Ascending aorta (tissue), 2 donors: ENCODE measurements at regions not wholly inside any gene's neighbourhood (a gene's known extent, or its start where the extent isn't known, plus 50 kb on each side); places are given as distances from the start of the nearest gene placed in this dataset.
"Not testable (repeated sequence)": the region's sequence is repeated elsewhere in the genome, so short reads cannot be mapped to it uniquely, and the experiment has no call there.

Experiments
- DNase-seq, 2 donors: peaks; one replicate each; pipeline ENCODE4 v3.0.0-alpha.2; 2019; ENCODE audit warnings: low spot score in 2 of 2
- H3K27ac ChIP-seq, 2 donors: fragments of 200-600 bp; sonication (generic); one replicate each; pipeline ENCODE4 v1.5.1; 2016 to 2017; ENCODE audit warnings: mild to moderate bottlenecking in 1 of 2
- H3K27me3 ChIP-seq: fragments of 200-600 bp; sonication (generic); one replicate; pipeline ENCODE4 v1.5.1; 2017
- H3K36me3 ChIP-seq, 2 donors: fragments of 200-600 bp; sonication (generic); one replicate each; pipeline ENCODE4 v1.5.1; 2016
- H3K4me1 ChIP-seq, 2 donors: fragments of 200-600 bp; sonication (generic); one replicate each; pipeline ENCODE4 v1.5.1; 2016 to 2017; ENCODE audit warnings: mild to moderate bottlenecking in 1 of 2
- H3K4me3 ChIP-seq, 2 donors: fragments of 200-600 bp; sonication (generic); one replicate each; pipeline ENCODE4 v1.5.1; 2016 to 2017; ENCODE audit warnings: mild to moderate bottlenecking in 1 of 2
- H3K9me3 ChIP-seq, 2 donors: fragments of 200-600 bp; sonication (generic); one replicate each; pipeline ENCODE4 v1.5.1; 2016
- intact Hi-C: fragments of 100-400 bp; cut with DNase I; formaldehyde crosslinking; loops from one replicate; pipeline ENCODE4 v1.15.1; 2023
- TF ChIP-seq, protein P1 (sequence below), 3 experiments: fragments of 200-600 bp in 2 of 3; fragments of 450-650 bp in 1 of 3; sonication (generic) in 2 of 3; IDR thresholded peaks; one replicate each; pipeline ENCODE4 v1.5.1; 2016 to 2019; ENCODE audit warnings: antibody characterized with exemption in 3 of 3, mild to moderate bottlenecking in 1 of 3, moderate library complexity in 1 of 3

DNA sequence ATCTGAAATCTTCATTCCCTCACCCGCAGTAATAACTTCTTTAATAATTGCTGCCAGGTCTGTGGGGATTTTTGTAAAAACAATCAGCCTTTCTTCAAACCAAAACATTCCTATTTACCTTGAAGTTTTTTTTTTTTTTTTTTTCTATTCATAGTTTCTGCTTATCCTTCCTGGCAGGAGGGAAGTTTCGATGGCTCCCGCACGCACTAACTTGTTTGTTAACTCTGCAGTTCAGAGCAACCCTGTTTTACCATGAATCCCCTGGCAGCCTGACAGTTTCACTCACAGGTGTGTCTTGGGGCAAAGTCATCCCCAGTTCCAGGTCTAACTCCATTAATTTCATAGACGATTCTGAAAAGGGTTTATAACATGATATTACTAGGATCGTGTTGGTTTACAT, 149.3 kb downstream of the KLF6 start:
- H3K4me3 ChIP-seq, result no peak overlapping the region

DNA sequence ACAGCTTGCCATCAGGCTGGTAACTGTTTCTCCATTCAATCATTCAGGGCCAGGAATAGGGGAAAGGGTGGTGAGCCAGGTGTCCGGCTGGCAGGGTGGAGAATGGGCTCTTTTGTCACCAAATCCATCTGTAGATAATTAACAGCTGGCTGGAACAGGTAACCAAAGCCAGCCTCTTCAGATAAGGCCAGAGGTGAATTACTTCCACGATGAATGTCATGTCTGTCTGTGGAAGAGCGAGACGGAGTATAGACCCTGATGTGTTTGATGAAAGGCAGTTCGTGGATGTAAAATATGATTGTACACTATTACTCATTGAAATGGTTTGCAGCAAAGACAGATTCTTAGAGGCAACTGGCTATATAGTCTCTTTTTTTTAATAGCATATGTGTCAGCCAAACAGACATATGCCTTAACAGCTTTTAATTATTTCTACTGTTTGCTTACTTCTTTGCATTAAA, 149.8 kb downstream of the KLF6 start:
- no peaks in the 10 kb centered on the region for H3K27me3 ChIP-seq
- intact Hi-C loops, result no loop called here
- no peaks in the 10 kb centered on the region for H3K4me1 ChIP-seq
- TF ChIP-seq, protein P1, sequence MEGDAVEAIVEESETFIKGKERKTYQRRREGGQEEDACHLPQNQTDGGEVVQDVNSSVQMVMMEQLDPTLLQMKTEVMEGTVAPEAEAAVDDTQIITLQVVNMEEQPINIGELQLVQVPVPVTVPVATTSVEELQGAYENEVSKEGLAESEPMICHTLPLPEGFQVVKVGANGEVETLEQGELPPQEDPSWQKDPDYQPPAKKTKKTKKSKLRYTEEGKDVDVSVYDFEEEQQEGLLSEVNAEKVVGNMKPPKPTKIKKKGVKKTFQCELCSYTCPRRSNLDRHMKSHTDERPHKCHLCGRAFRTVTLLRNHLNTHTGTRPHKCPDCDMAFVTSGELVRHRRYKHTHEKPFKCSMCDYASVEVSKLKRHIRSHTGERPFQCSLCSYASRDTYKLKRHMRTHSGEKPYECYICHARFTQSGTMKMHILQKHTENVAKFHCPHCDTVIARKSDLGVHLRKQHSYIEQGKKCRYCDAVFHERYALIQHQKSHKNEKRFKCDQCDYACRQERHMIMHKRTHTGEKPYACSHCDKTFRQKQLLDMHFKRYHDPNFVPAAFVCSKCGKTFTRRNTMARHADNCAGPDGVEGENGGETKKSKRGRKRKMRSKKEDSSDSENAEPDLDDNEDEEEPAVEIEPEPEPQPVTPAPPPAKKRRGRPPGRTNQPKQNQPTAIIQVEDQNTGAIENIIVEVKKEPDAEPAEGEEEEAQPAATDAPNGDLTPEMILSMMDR (IDR thresholded peaks at IDR 0.05), result no peak
- H3K4me3 ChIP-seq, result no peak overlapping the region
- H3K9me3 ChIP-seq, result no peaks in the 10 kb centered on the region
- no peak for DNase-seq
- H3K27ac ChIP-seq, result no peak overlapping the region
- H3K36me3 ChIP-seq, result no peaks in the 10 kb centered on the region

More for the DNA sequence above, 149.3 kb downstream of the KLF6 start:
- no peak for DNase-seq
- Histone ChIP-seq H3K36me3 (no peaks in the 10 kb centered on the region), H3K4me1 (no peaks in the 10 kb centered on the region), H3K9me3 (no peaks in the 10 kb centered on the region), H3K27me3 (no peaks in the 10 kb centered on the region), H3K27ac (no peak overlapping the region)
- TF ChIP-seq, protein P1 (IDR thresholded peaks at IDR 0.05), result no peak
- intact Hi-C loops, result no loop called here

DNA sequence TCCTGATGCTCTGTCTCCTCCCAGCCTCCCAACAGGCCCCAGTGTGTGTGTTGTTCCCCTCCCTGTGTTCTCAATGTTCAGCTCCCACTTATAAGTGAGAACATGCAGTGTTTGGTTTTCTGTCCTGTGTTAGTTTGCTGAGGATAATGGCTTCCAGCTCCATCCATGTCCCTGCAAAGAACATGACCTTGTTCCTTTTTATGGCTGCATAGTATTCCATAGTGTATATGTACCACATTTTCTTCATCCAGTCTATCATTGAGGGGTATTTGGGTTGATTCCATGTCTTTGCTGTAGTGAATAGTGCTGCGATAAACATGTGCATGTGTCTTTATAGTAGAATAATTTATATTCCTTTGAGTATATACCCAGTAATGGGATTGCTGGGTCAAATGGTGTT, 150.4 kb downstream of the KLF6 start:
- H3K27ac ChIP-seq, DNase-seq, H3K4me1 ChIP-seq, H3K4me3 ChIP-seq, H3K27me3 ChIP-seq, intact Hi-C loops, H3K36me3 ChIP-seq, H3K9me3 ChIP-seq: not testable (repeated sequence)

DNA sequence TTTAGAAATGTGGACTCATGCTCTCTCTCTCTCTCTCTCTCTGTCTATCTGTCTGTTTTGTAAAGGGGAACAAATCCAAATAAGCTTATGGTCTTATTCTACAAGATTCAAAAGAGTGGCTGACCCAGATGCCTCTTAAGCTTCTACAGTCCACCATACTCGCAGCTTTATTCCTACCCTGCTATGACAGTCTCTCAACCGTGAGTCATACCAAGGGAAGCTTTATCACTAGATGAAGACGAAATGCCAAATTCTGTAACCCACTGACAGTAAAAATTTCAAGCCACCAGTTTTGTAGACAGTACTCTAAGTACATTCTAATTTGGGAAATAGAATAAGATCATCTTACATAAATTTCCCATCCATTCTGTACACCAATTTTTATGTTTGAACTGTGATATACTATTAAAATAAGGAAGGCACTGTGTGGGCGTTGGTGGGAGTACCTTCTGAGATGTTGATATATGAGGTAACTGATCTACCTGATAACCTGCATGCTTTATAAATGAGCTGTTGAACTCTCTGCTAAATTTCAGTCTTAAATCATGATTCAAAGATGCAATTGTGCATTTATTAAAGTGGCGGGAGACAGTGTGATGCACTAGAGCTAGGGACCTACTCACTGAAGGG, 153.2 kb downstream of the KLF6 start:
- no peaks in the 10 kb centered on the region for H3K36me3 ChIP-seq
- no peaks in the 10 kb centered on the region for H3K4me1 ChIP-seq
- TF ChIP-seq, protein P1 (IDR thresholded peaks at IDR 0.05), result no peak
- no peak for DNase-seq
- no peak overlapping the region for H3K27ac ChIP-seq
- H3K27me3 ChIP-seq, result no peaks in the 10 kb centered on the region
- no peaks in the 10 kb centered on the region for H3K9me3 ChIP-seq
- intact Hi-C loops, result no loop called here
- H3K4me3 ChIP-seq, result no peak overlapping the region

DNA sequence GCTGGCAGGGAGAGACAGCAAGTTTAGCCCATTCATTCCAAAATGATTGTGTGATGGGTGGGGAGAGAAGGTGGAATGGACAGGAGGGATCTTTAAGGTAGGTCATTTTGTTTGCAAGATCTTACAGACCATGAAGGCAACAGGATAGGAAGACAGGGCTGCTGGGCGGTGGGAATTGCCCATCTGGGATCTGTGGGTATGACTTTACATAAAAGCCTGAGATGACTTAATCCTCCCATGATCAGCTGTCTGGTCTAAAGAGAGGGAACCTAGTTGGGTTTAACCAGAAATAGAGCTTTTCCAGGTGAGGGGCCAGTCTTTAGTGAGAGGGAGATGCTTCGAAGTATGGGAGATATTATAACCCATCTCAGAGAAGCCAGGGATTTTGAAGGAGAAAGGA, 153.7 kb downstream of the KLF6 start:
- intact Hi-C loops, result no loop called here
- no peaks in the 10 kb centered on the region for H3K9me3 ChIP-seq
- H3K36me3 ChIP-seq, result no peaks in the 10 kb centered on the region
- H3K4me1 ChIP-seq, result no peaks in the 10 kb centered on the region
- no peak for DNase-seq
- TF ChIP-seq, protein P1 (IDR thresholded peaks at IDR 0.05), result no peak
- H3K27me3 ChIP-seq, result no peaks in the 10 kb centered on the region
- no peak overlapping the region for H3K27ac ChIP-seq
- no peak overlapping the region for H3K4me3 ChIP-seq

DNA sequence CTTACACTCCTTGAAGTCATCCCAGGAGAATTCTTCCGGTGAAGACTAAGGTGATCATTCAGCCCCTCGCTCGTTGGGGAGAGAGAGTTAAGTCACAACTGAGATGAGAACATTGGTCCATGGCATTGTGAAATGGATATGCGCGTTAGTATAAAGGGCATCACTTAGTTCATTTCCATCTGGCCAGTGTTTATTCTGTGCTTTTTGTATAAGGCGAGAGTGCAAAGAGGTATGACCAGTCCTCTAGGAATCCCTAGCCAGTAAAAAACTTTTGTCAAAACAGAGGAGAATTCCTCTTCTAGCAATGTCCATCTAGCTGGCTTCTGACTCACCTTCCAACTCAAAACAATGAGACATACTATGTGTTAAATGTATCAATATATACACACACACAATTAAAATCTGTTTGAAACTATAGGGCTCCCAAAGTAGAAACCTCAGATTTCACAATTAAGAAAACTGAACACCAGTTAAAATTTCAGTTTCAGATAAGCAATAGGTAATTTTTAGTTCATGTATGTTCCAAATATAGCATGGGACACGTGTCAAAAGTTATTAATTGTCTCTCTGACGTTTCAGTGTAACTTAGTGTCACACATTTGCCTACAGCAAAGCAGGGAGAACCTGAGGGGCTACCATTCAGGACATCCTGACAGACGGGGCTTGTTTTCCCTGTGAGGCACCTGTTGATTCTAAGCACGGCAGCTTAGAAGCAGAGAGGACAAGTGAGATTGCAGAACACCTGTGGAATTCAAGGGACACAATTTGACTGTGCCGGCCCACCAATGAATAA, 158.9 kb downstream of the KLF6 start:
- H3K27ac ChIP-seq, result no peak overlapping the region
- H3K4me3 ChIP-seq, result no peak overlapping the region
- intact Hi-C loops, result loop anchor here (5.0 kb wide), 1 partner anchor 131 kb away; no protein-coding TSS in a partner anchor
- peaks cover 0 to 2% of the 10 kb centered on the region in 2 donors for H3K9me3 ChIP-seq
- H3K4me1 ChIP-seq, result peaks cover 3 to 12% of the 10 kb centered on the region in 2 donors
- TF ChIP-seq, protein P1 (IDR thresholded peaks at IDR 0.05), result no peak
- H3K36me3 ChIP-seq, result no peaks in the 10 kb centered on the region
- DNase-seq, result no peak
- no peaks in the 10 kb centered on the region for H3K27me3 ChIP-seq
